Peyer's patch (tissue), 4 donors: ENCODE measurements at regions not wholly inside any gene's neighbourhood (a gene's known extent, or its start where the extent isn't known, plus 50 kb on each side); places are given as distances from the start of the nearest gene placed in this dataset.

ENCODE experiments used
- CTCF ChIP-seq, 6 experiments: fragments of 450-650 bp in 4 of 6; fragments of 200-600 bp in 2 of 6; sonication (generic) in 1 of 6; IDR thresholded peaks; one replicate each; pipeline ENCODE4 v1.5.1; 2017 to 2019; ENCODE audit warnings: antibody characterized with exemption in 6 of 6, mild to moderate bottlenecking in 3 of 6, moderate library complexity in 1 of 6
- POLR2A ChIP-seq, 2 donors: fragments of 450-650 bp; IDR thresholded peaks; one replicate each; pipeline ENCODE4 v1.5.1; 2017; ENCODE audit warnings: antibody characterized with exemption in 2 of 2, mild to moderate bottlenecking in 2 of 2, moderate library complexity in 2 of 2

- TF ChIP-seq CTCF (IDR thresholded peaks at IDR 0.05) = no peak
- no peak for TF ChIP-seq POLR2A (IDR thresholded peaks at IDR 0.05)
These were observed 1027.7 kb upstream of the TMEFF2 start for GRCh38 chr2:193222454-193222853.
